Aorta (tissue), 5 donors: ENCODE measurements at regions not wholly inside any gene's neighbourhood (a gene's known extent, or its start where the extent isn't known, plus 50 kb on each side); places are given as distances from the start of the nearest gene placed in this dataset.

ENCODE experiments used
- ATAC-seq: fragments of 200-7000 bp; cut with Tn5 transposase; one replicate; pipeline ENCODE4 v1.9.1; 2022; ENCODE audit warnings: moderate library complexity; ENCODE audit not compliant: low FRiP score
- DNase-seq, 2 donors: peaks; one replicate each; pipeline ENCODE4 v3.0.0-alpha.2; 2020
- H3K27ac ChIP-seq, 2 donors: one replicate each; pipeline ENCODE4 v1.5.1; 2013; ENCODE audit warnings: low read length in 2 of 2, mild to moderate bottlenecking in 2 of 2, moderate library complexity in 2 of 2, control low read depth in 1 of 2, inconsistent platforms in 1 of 2, low read depth in 1 of 2
- H3K27me3 ChIP-seq, 2 donors: one replicate each; pipeline ENCODE4 v1.6.1; 2013; ENCODE audit warnings: control low read depth in 1 of 2, low read length in 1 of 2, mild to moderate bottlenecking in 1 of 2, moderate library complexity in 1 of 2; ENCODE audit not compliant: insufficient read depth in 2 of 2, control insufficient read depth in 1 of 2
- H3K36me3 ChIP-seq, 2 donors: one replicate each; pipeline ENCODE4 v1.6.1; 2013; ENCODE audit warnings: control low read depth in 1 of 2, low read length in 1 of 2, mild to moderate bottlenecking in 1 of 2; ENCODE audit not compliant: insufficient read depth in 2 of 2, control insufficient read depth in 1 of 2
- H3K4me1 ChIP-seq, 2 donors: one replicate each; pipeline ENCODE4 v1.6.1; 2013; ENCODE audit warnings: low read length in 2 of 2, control low read depth in 1 of 2, mild to moderate bottlenecking in 1 of 2, moderate library complexity in 1 of 2; ENCODE audit not compliant: insufficient read depth in 2 of 2, control insufficient read depth in 1 of 2
- H3K4me3 ChIP-seq, 2 donors: one replicate each; pipeline ENCODE4 v1.5.1; 2013; ENCODE audit warnings: low read length in 2 of 2, control low read depth in 1 of 2, mild to moderate bottlenecking in 1 of 2
- H3K9me3 ChIP-seq: one replicate; pipeline ENCODE4 v1.6.1; 2013; ENCODE audit warnings: mild to moderate bottlenecking, low read length; ENCODE audit not compliant: control insufficient read depth
- WGBS, 2 donors: extraction: QIAGEN DNeasy Blood & Tissue Kit; methylation state at CpG; one replicate each; pipeline ENCODE4 v1.1.7; 2013; 5-methylcytosine and 5-hydroxymethylcytosine counted together
- intact Hi-C, 2 donors: fragments of 100-400 bp; cut with DNase I; formaldehyde crosslinking; loops; one replicate each; pipeline versions ENCODE4 v1.14.2 to v1.15.0; 2022
- donor health status: healthy with polysubstance abuse.
- donor health status: Bipolar disorder and iron deficiency.
- donor health status: DM: no; HTN: no; CAD: no.
- donor health status: DM: no; HTN: no; CAD: no.
- donor health status: DM: yes; HTN: yes; CAD: no.

- DNase-seq (no peak), ATAC-seq (no peak)
- Histone ChIP-seq H3K4me1 (no peaks in the 10 kb centered on the region), H3K9me3 (no peaks in the 10 kb centered on the region), H3K27ac (no peak overlapping the region), H3K4me3 (no peak overlapping the region), H3K36me3 (no peaks in the 10 kb centered on the region), H3K27me3 (no peaks in the 10 kb centered on the region)
- intact Hi-C loops = no loop called here
- WGBS, 2 donors = 82 to 87% methylated on average over 1 of the region's 1 CpG
These were observed 404.8 kb upstream of the ATP11B start for GRCh38 chr3:182388506-182388905.

GRCh38 chr3:182389071-182389815 is 404.1 kb upstream of the ATP11B start:
- Histone ChIP-seq H3K36me3 (no peaks in the 10 kb centered on the region), H3K4me3 (no peak overlapping the region), H3K4me1 (no peaks in the 10 kb centered on the region), H3K27me3 (no peaks in the 10 kb centered on the region), H3K27ac (no peak overlapping the region), H3K9me3 (no peaks in the 10 kb centered on the region)
- intact Hi-C loops = no loop called here
- ATAC-seq (no peak), DNase-seq (no peak)
- WGBS, 2 donors = 71 to 81% methylated on average over 2 of the region's 2 CpGs

- ATAC-seq = no peak
- Histone ChIP-seq H3K4me3 (no peak overlapping the region), H3K27me3 (no peaks in the 10 kb centered on the region), H3K4me1 (no peaks in the 10 kb centered on the region), H3K36me3 (no peaks in the 10 kb centered on the region), H3K9me3 (no peaks in the 10 kb centered on the region), H3K27ac (no peak overlapping the region)
- WGBS, 2 donors = 62 to 63% methylated on average over 7 of the region's 7 CpGs
- intact Hi-C loops = no loop called here
- no peak for DNase-seq
These were observed 402.9 kb upstream of the ATP11B start for GRCh38 chr3:182390421-182390820.

- H3K4me3 ChIP-seq = no peak overlapping the region
- no peaks in the 10 kb centered on the region for H3K36me3 ChIP-seq
- no peak for ATAC-seq
- no peaks in the 10 kb centered on the region for H3K9me3 ChIP-seq
- DNase-seq = no peak
- no peak overlapping the region for H3K27ac ChIP-seq
- 33 to 41% methylated on average over 4 of the region's 4 CpGs for WGBS, 2 donors
- H3K4me1 ChIP-seq = no peaks in the 10 kb centered on the region
- intact Hi-C loops = no loop called here
- no peaks in the 10 kb centered on the region for H3K27me3 ChIP-seq
These were observed 400.9 kb upstream of the ATP11B start for GRCh38 chr3:182392182-182392937.

- Histone ChIP-seq H3K27me3 (no peaks in the 10 kb centered on the region), H3K9me3 (no peaks in the 10 kb centered on the region), H3K4me1 (no peaks in the 10 kb centered on the region), H3K27ac (no peak overlapping the region), H3K4me3 (no peak overlapping the region), H3K36me3 (no peaks in the 10 kb centered on the region)
- 23 to 28% methylated on average over 1 of the region's 1 CpG for WGBS, 2 donors
- ATAC-seq = no peak
- intact Hi-C loops = no loop called here
- DNase-seq = no peak
These were observed 400.2 kb upstream of the ATP11B start for GRCh38 chr3:182393151-182393550.

- no peak for DNase-seq
- 43 to 44% methylated on average over 5 of the region's 5 CpGs for WGBS, 2 donors
- intact Hi-C loops = no loop called here
- no peaks in the 10 kb centered on the region for H3K36me3 ChIP-seq
- H3K4me1 ChIP-seq = no peaks in the 10 kb centered on the region
- no peaks in the 10 kb centered on the region for H3K27me3 ChIP-seq
- H3K27ac ChIP-seq = no peak overlapping the region
- no peak overlapping the region for H3K4me3 ChIP-seq
- ATAC-seq = no peak
- no peaks in the 10 kb centered on the region for H3K9me3 ChIP-seq
These were observed 399.4 kb upstream of the ATP11B start for GRCh38 chr3:182393830-182394367.

- DNase-seq (no peak), ATAC-seq (no peak)
- Histone ChIP-seq H3K4me1 (no peaks in the 10 kb centered on the region), H3K36me3 (no peaks in the 10 kb centered on the region), H3K27me3 (no peaks in the 10 kb centered on the region), H3K4me3 (no peak overlapping the region), H3K27ac (no peak overlapping the region), H3K9me3 (no peaks in the 10 kb centered on the region)
- WGBS, 2 donors = 80 to 92% methylated on average over 1 of the region's 1 CpG
- intact Hi-C loops = no loop called here
These were observed 396.1 kb upstream of the ATP11B start for GRCh38 chr3:182397164-182397563.

- intact Hi-C loops = no loop called here
- ATAC-seq = no peak
These were observed 393.1 kb upstream of the ATP11B start for GRCh38 chr3:182399978-182400737.

More at GRCh38 chr3:182399978-182400737, 393.1 kb upstream of the ATP11B start:
- Histone ChIP-seq H3K27me3 (no peaks in the 10 kb centered on the region), H3K4me3 (no peak overlapping the region), H3K36me3 (no peaks in the 10 kb centered on the region), H3K9me3 (no peaks in the 10 kb centered on the region), H3K27ac (no peak overlapping the region), H3K4me1 (no peaks in the 10 kb centered on the region)
- DNase-seq = no peak
- 51 to 58% methylated on average over 11 of the region's 11 CpGs for WGBS, 2 donors
